Esophagus squamous epithelium (tissue), 4 donors: ENCODE measurements at regions not wholly inside any gene's neighbourhood (a gene's known extent, or its start where the extent isn't known, plus 50 kb on each side); places are given as distances from the start of the nearest gene placed in this dataset.

Experiments used
- POLR2A ChIP-seq, 4 donors: fragments of 450-650 bp; IDR thresholded peaks; one replicate each; pipeline ENCODE4 v1.6.1; 2017; ENCODE audit warnings: antibody characterized with exemption in 4 of 4, mild to moderate bottlenecking in 4 of 4, moderate library complexity in 3 of 4
- TF ChIP-seq, protein P1 (sequence below), 6 experiments: fragments of 450-650 bp in 4 of 6; fragments of 200-600 bp in 2 of 6; sonication (generic) in 2 of 6; IDR thresholded peaks; one replicate each; pipeline ENCODE4 v1.5.1; 2016 to 2019; ENCODE audit warnings: antibody characterized with exemption in 6 of 6, mild to moderate bottlenecking in 4 of 6, moderate library complexity in 4 of 6

- TF ChIP-seq POLR2A (IDR thresholded peaks at IDR 0.05): no peak
- TF ChIP-seq, protein P1, sequence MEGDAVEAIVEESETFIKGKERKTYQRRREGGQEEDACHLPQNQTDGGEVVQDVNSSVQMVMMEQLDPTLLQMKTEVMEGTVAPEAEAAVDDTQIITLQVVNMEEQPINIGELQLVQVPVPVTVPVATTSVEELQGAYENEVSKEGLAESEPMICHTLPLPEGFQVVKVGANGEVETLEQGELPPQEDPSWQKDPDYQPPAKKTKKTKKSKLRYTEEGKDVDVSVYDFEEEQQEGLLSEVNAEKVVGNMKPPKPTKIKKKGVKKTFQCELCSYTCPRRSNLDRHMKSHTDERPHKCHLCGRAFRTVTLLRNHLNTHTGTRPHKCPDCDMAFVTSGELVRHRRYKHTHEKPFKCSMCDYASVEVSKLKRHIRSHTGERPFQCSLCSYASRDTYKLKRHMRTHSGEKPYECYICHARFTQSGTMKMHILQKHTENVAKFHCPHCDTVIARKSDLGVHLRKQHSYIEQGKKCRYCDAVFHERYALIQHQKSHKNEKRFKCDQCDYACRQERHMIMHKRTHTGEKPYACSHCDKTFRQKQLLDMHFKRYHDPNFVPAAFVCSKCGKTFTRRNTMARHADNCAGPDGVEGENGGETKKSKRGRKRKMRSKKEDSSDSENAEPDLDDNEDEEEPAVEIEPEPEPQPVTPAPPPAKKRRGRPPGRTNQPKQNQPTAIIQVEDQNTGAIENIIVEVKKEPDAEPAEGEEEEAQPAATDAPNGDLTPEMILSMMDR (IDR thresholded peaks at IDR 0.05): no peak
These were observed 98.4 kb upstream of the STARD13 start for GRCh38 chr13:33383724-33384577.
